HG03280 (cell line): ENCODE measurements at regions not wholly inside any gene's neighbourhood (a gene's known extent, or its start where the extent isn't known, plus 50 kb on each side); places are given as distances from the start of the nearest gene placed in this dataset.
"Not testable (repeated sequence)": the region's sequence is repeated elsewhere in the genome, so short reads cannot be mapped to it uniquely, and the experiment has no call there.

Experiments used
- ATAC-seq: cut with Tn5 transposase; IDR thresholded peaks from one replicate; pipeline ENCODE4 v1.9.1; 2021; ENCODE audit warnings: mild to moderate bottlenecking, moderate library complexity; ENCODE audit not compliant: unreplicated experiment

GRCh38 chr10:78654047-78654590 is 414.6 kb upstream of the ZMIZ1 start:
- no peak for ATAC-seq

- no peak for ATAC-seq
Measured at GRCh38 chr10:78655979-78656378, 412.8 kb upstream of the ZMIZ1 start.

GRCh38 chr10:78656417-78657162 is 412.2 kb upstream of the ZMIZ1 start:
- ATAC-seq = no peak

- ATAC-seq = peak; percentile 48
Measured at GRCh38 chr10:78657163-78657861, 411.5 kb upstream of the ZMIZ1 start.

GRCh38 chr10:78657862-78658165 is 411.0 kb upstream of the ZMIZ1 start:
- ATAC-seq = no peak

- peak; percentile 73 for ATAC-seq
Measured at GRCh38 chr10:78658645-78659597, 409.8 kb upstream of the ZMIZ1 start.

- ATAC-seq = no peak
Measured at GRCh38 chr10:78659598-78659967, 409.2 kb upstream of the ZMIZ1 start.

- ATAC-seq = no peak
Measured at GRCh38 chr10:78660446-78661106, 408.2 kb upstream of the ZMIZ1 start.

GRCh38 chr10:78663721-78664120 is 405.0 kb upstream of the ZMIZ1 start:
- ATAC-seq = no peak

- ATAC-seq = no peak
Measured at GRCh38 chr10:78664929-78665553, 403.7 kb upstream of the ZMIZ1 start.

GRCh38 chr10:78672918-78673317 is 395.8 kb upstream of the ZMIZ1 start:
- no peak for ATAC-seq

- not testable (repeated sequence) for ATAC-seq
Measured at GRCh38 chr10:78681141-78681540, 387.6 kb upstream of the ZMIZ1 start.

- ATAC-seq = not testable (repeated sequence)
Measured at GRCh38 chr10:78681986-78682385, 386.8 kb upstream of the ZMIZ1 start.

- no peak for ATAC-seq
Measured at GRCh38 chr10:78684947-78685346, 383.8 kb upstream of the ZMIZ1 start.

- ATAC-seq = no peak
Measured at GRCh38 chr10:78685466-78686103, 383.2 kb upstream of the ZMIZ1 start.

- ATAC-seq = no peak
Measured at GRCh38 chr10:78686444-78687060, 382.2 kb upstream of the ZMIZ1 start.

GRCh38 chr10:78687626-78688025 is 381.1 kb upstream of the ZMIZ1 start:
- no peak for ATAC-seq

- ATAC-seq = no peak
Measured at GRCh38 chr10:78688230-78688900, 380.4 kb upstream of the ZMIZ1 start.
